PC-9 (cell line): ENCODE measurements at regions not wholly inside any gene's neighbourhood (a gene's known extent, or its start where the extent isn't known, plus 50 kb on each side); places are given as distances from the start of the nearest gene placed in this dataset.

Experiments used
- BruUV-seq: library from RNA; stranded (reverse); fragments of 400-500 nt; replicated peaks from 2 replicates; lab custom pipeline; 2021; lab: Mats Ljungman, UMichigan
- CTCF ChIA-PET: fragments of 300-600 bp; sonication (Branson Sonifier 250); formaldehyde crosslinking; loops from one replicate; lab custom pipeline; 2022; ENCODE audit warnings: antibody characterized with exemption; lab: Charles Lee
- POLR2A ChIA-PET: fragments of 300-600 bp; sonication (Branson Sonifier 250); formaldehyde crosslinking; loops from one replicate; lab custom pipeline; 2022; ENCODE audit warnings: antibody characterized with exemption; ENCODE audit not compliant: unreplicated experiment; lab: Charles Lee
- DNase-seq, 2 experiments: peaks; one replicate each; pipeline versions ENCODE4 v3.0.0 to v3.0.0-alpha.2; 2015 to 2022; ENCODE audit warnings: mixed read lengths in 1 of 2
- H2AFZ ChIP-seq: fragments of 200-600 bp; sonication (generic); 2 replicates; pipeline ENCODE4 v1.8.1; 2017; ENCODE audit warnings: antibody characterized with exemption
- H3F3A ChIP-seq: fragments of 200-600 bp; sonication (generic); 2 replicates; pipeline ENCODE4 v1.8.1; 2017; ENCODE audit warnings: antibody characterized with exemption, mild to moderate bottlenecking, low read depth; ENCODE audit not compliant: insufficient read depth
- H3K27ac ChIP-seq: fragments of 200-600 bp; sonication (generic); 2 replicates; pipeline ENCODE4 v1.6.1; 2016; ENCODE audit warnings: mixed run types
- H3K27me3 ChIP-seq: fragments of 200-600 bp; sonication (generic); 2 replicates; pipeline ENCODE4 v1.6.1; 2016; ENCODE audit warnings: low read depth, mixed run types; ENCODE audit not compliant: insufficient read depth
- H3K36me3 ChIP-seq: fragments of 200-600 bp; sonication (generic); 2 replicates; pipeline ENCODE4 v1.6.1; 2016; ENCODE audit warnings: low read depth, mixed run types
- H3K4me1 ChIP-seq: fragments of 200-600 bp; sonication (generic); replicated peaks from 2 replicates; pipeline ENCODE4 v1.6.1; 2016; ENCODE audit warnings: mixed run types; ENCODE audit not compliant: insufficient read depth
- H3K4me2 ChIP-seq: fragments of 200-600 bp; sonication (generic); 2 replicates; pipeline ENCODE4 v1.6.1; 2017; ENCODE audit warnings: mixed run types
- H3K4me3 ChIP-seq: fragments of 200-600 bp; sonication (generic); 2 replicates; pipeline ENCODE4 v1.6.1; 2016; ENCODE audit warnings: mixed run types
- H3K79me2 ChIP-seq: fragments of 200-600 bp; sonication (generic); 2 replicates; pipeline ENCODE4 v1.6.1; 2017; ENCODE audit warnings: low read depth, mixed run types
- H3K9me2 ChIP-seq: fragments of 200-600 bp; sonication (generic); 2 replicates; pipeline ENCODE4 v1.8.1; 2017; ENCODE audit warnings: mild to moderate bottlenecking; ENCODE audit not compliant: insufficient read depth
- H3K9me3 ChIP-seq: fragments of 200-600 bp; sonication (generic); 2 replicates; pipeline ENCODE4 v1.8.1; 2016; ENCODE audit warnings: low read depth; ENCODE audit not compliant: insufficient read depth
- H4K20me1 ChIP-seq: fragments of 200-600 bp; sonication (generic); 2 replicates; pipeline ENCODE4 v1.8.1; 2017; ENCODE audit not compliant: insufficient read depth
- CTCF ChIP-seq: fragments of 200-600 bp; sonication (generic); conservative IDR thresholded peaks from 2 replicates; pipeline ENCODE4 v1.6.1; 2017; ENCODE audit warnings: mixed run types, antibody characterized with exemption, mild to moderate bottlenecking, moderate library complexity
- EZH2 ChIP-seq: fragments of 200-600 bp; sonication (generic); IDR thresholded peaks from 2 replicates; pipeline ENCODE4 v1.8.0; 2017; ENCODE audit warnings: antibody characterized with exemption, low read depth
- intact Hi-C: fragments of 100-400 bp; cut with micrococcal nuclease; formaldehyde crosslinking; loops from one replicate; pipeline ENCODE4 v1.10.0; 2022; ENCODE audit not compliant: unreplicated experiment

DNA sequence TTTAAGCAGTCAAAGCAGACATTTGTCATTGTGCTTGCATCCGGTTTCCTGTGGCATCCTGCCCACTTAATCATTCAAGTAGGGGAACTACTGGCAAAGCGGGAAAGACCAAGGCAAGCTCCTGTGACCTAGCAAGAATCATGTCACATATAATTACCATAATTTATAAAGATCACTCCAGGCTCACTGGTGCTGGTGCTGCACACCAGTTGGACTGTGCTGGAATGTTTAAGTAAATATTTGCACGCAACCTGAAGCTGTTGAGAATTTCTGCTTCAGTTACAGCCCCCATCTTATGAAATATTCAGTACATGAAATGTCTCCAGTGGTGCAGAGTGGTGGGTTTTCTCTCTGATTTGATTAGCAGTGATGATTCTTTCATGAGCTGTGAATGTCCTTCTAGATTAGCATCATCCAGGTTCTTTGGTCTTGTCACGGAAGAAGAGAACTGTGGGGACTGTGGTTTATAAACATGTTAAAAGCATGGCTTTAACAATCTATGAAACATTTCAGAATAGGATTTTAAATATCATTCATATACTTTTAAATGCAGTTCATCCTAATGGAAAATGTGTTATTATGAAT is 621.3 kb upstream of the EPHA6 start:
- Histone ChIP-seq H3K4me2 (no peak overlapping the region), H3K9me3 (no peaks in the 10 kb centered on the region), H3K9me2 (peaks cover 5% of the 10 kb centered on the region; the same call in 1 of the 2 replicates), H4K20me1 (no peaks in the 10 kb centered on the region), H2AFZ (no peak overlapping the region), H3K36me3 (no peaks in the 10 kb centered on the region), H3K27ac (no peak overlapping the region), H3K4me1 (no peaks in the 10 kb centered on the region), H3F3A (no peaks in the 10 kb centered on the region), H3K27me3 (no peaks in the 10 kb centered on the region), H3K4me3 (no peak overlapping the region), H3K79me2 (no peaks in the 10 kb centered on the region)
- CTCF ChIA-PET, result no interaction called here
- DNase-seq, result no peak
- POLR2A ChIA-PET, result no interaction called here
- intact Hi-C loops, result no loop called here
- no TSS peak for BruUV-seq
- TF ChIP-seq EZH2, result no peak
- no peak for TF ChIP-seq CTCF

DNA sequence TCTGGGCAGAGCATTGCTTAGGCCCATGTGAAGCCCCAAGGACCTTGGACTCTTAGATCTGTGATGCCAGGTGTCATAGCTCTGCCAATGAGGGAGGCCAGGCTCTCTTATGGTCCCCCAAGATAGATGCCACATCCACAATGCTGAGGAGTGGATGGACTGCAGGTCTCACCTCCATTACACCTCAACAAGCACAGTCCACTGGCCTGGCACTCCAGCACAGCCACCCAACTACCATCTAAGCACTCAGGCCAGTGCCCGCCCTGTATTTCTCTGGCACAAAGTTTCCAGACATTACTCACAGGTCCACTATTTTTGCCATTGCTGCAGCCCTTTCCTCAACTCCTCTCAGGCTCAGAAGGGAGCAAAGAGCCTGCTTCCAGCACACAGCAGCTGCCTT is 613.5 kb upstream of the EPHA6 start:
- CTCF ChIA-PET, result no interaction called here
- Histone ChIP-seq H3F3A (no peaks in the 10 kb centered on the region), H3K4me2 (no peak overlapping the region), H2AFZ (no peak overlapping the region), H3K79me2 (no peaks in the 10 kb centered on the region), H3K27me3 (no peaks in the 10 kb centered on the region), H3K9me3 (no peaks in the 10 kb centered on the region), H3K27ac (no peak overlapping the region), H3K9me2 (0 out of 2 replicates have a peak, but pooled peaks cover 7% of the 10 kb centered on the region), H4K20me1 (no peaks in the 10 kb centered on the region), H3K4me1 (no peaks in the 10 kb centered on the region), H3K4me3 (no peak overlapping the region), H3K36me3 (no peaks in the 10 kb centered on the region)
- no peak for TF ChIP-seq CTCF
- TF ChIP-seq EZH2, result no peak
- no TSS peak for BruUV-seq
- DNase-seq, result no peak
- POLR2A ChIA-PET, result no interaction called here
- intact Hi-C loops, result no loop called here

GRCh38 chr3:96201463-96201862 is 612.9 kb upstream of the EPHA6 start:
- Histone ChIP-seq H3K27me3 (no peaks in the 10 kb centered on the region), H3K4me2 (no peak overlapping the region), H3K9me2 (0 out of 2 replicates have a peak, but pooled peaks cover 7% of the 10 kb centered on the region), H3K9me3 (no peaks in the 10 kb centered on the region), H2AFZ (no peak overlapping the region), H3K79me2 (no peaks in the 10 kb centered on the region), H3K36me3 (no peaks in the 10 kb centered on the region), H3K27ac (no peak overlapping the region), H3K4me1 (no peaks in the 10 kb centered on the region), H4K20me1 (no peaks in the 10 kb centered on the region), H3K4me3 (no peak overlapping the region), H3F3A (no peaks in the 10 kb centered on the region)
- CTCF ChIA-PET, result no interaction called here
- TF ChIP-seq EZH2 (no peak), CTCF (no peak)
- BruUV-seq, result no TSS peak
- POLR2A ChIA-PET, result no interaction called here
- intact Hi-C loops, result no loop called here
- no peak for DNase-seq
